WTC11 (cell line): ENCODE measurements at regions not wholly inside any gene's neighbourhood (a gene's known extent, or its start where the extent isn't known, plus 50 kb on each side); places are given as distances from the start of the nearest gene placed in this dataset.

Source experiments
- ATAC-seq: fragments of 200-7000 bp; cut with Tn5 transposase; 2 replicates; pipeline ENCODE4 v1.10.0; 2021; ENCODE audit warnings: mild to moderate bottlenecking, moderate library complexity
- CTCF ChIA-PET: fragments of 300-600 bp; sonication (Branson Sonifier 250); formaldehyde crosslinking; loops from one replicate; lab custom pipeline; 2021; ENCODE audit warnings: antibody characterized with exemption; lab: Charles Lee
- POLR2A ChIA-PET: fragments of 350-600 bp; sonication (Branson Sonifier 250); formaldehyde crosslinking; loops from one replicate; lab custom pipeline; 2021; ENCODE audit warnings: antibody characterized with exemption; lab: Charles Lee
- DNase-seq: peaks from one replicate; pipeline ENCODE4 v3.0.0; 2021; ENCODE audit warnings: low spot score
- H3K27ac Mint-ChIP-seq: 2 replicates; pipeline ENCODE4 v1.8.0; 2021; ENCODE audit warnings: mixed read lengths
- H3K27me3 Mint-ChIP-seq: 2 replicates; pipeline ENCODE4 v1.8.0; 2021; ENCODE audit warnings: low read depth, mild to moderate bottlenecking, moderate library complexity, mixed read lengths
- H3K36me3 Mint-ChIP-seq: 2 replicates; pipeline ENCODE4 v1.8.0; 2021; ENCODE audit warnings: mixed read lengths
- H3K4me1 Mint-ChIP-seq: 2 replicates; pipeline ENCODE4 v1.8.0; 2022; ENCODE audit warnings: mixed read lengths
- H3K4me3 Mint-ChIP-seq: 2 replicates; pipeline ENCODE4 v1.8.0; 2021; ENCODE audit warnings: mild to moderate bottlenecking, moderate library complexity, mixed read lengths
- H3K9me3 Mint-ChIP-seq: 2 replicates; pipeline ENCODE4 v1.8.0; 2021; ENCODE audit warnings: mixed read lengths
- ATF1 ChIP-seq: sonication (generic); formaldehyde crosslinking; IDR thresholded peaks from 2 replicates; pipeline ENCODE4 v1.8.1; 2023; ENCODE audit warnings: mild to moderate bottlenecking, moderate library complexity, missing genetic modification reagents
- E2F5 ChIP-seq: sonication (generic); formaldehyde crosslinking; IDR thresholded peaks from 2 replicates; pipeline ENCODE4 v1.8.1; 2022; ENCODE audit warnings: mild to moderate bottlenecking, moderate library complexity, missing genetic modification reagents
- ESRRA ChIP-seq: sonication (generic); formaldehyde crosslinking; IDR thresholded peaks from 2 replicates; pipeline ENCODE4 v1.8.1; 2022; ENCODE audit warnings: mild to moderate bottlenecking, missing genetic modification reagents, borderline replicate concordance
- IRF2 ChIP-seq: sonication (generic); formaldehyde crosslinking; IDR thresholded peaks from 2 replicates; pipeline ENCODE4 v1.8.0; 2022; ENCODE audit warnings: low read depth, missing genetic modification reagents, borderline replicate concordance
- MXD4 ChIP-seq: fragments of 250-450 bp; sonication (Bioruptor Pico); IDR thresholded peaks from 2 replicates; pipeline ENCODE4 v1.8.0; 2021; ENCODE audit warnings: mild to moderate bottlenecking, moderate library complexity, borderline replicate concordance
- NFE2L1 ChIP-seq: sonication (generic); formaldehyde crosslinking; IDR thresholded peaks from 2 replicates; pipeline ENCODE4 v1.8.1; 2023; ENCODE audit warnings: missing genetic modification reagents
- PREB ChIP-seq: sonication (generic); formaldehyde crosslinking; IDR thresholded peaks from 2 replicates; pipeline ENCODE4 v1.8.1; 2022; ENCODE audit warnings: mild to moderate bottlenecking, missing genetic modification reagents, moderate library complexity, borderline replicate concordance
- SMAD3 ChIP-seq: sonication (generic); formaldehyde crosslinking; IDR thresholded peaks from 2 replicates; pipeline ENCODE4 v1.8.0; 2022; ENCODE audit warnings: missing genetic modification reagents, mild to moderate bottlenecking, borderline replicate concordance
- TP53 ChIP-seq: sonication (generic); formaldehyde crosslinking; IDR thresholded peaks from 2 replicates; pipeline ENCODE4 v1.8.1; 2023; ENCODE audit warnings: mild to moderate bottlenecking, missing genetic modification reagents
- ZNF317 ChIP-seq: sonication (generic); formaldehyde crosslinking; IDR thresholded peaks from 2 replicates; pipeline ENCODE4 v1.8.1; 2023; ENCODE audit warnings: low read depth, mild to moderate bottlenecking, moderate library complexity, missing genetic modification reagents, borderline replicate concordance
- ZNF423 ChIP-seq: fragments of 250-450 bp; sonication (Bioruptor Pico); IDR thresholded peaks from 2 replicates; pipeline ENCODE4 v2.1.2; 2022; ENCODE audit warnings: mild to moderate bottlenecking, moderate library complexity
- TF ChIP-seq, protein P1 (sequence below): fragments of 250-450 bp; sonication (Bioruptor Pico); IDR thresholded peaks from 2 replicates; pipeline ENCODE4 v1.9.0; 2021; ENCODE audit warnings: mild to moderate bottlenecking, borderline replicate concordance
- TF ChIP-seq, protein P2 (sequence below): fragments of 250-450 bp; sonication (Bioruptor Pico); conservative IDR thresholded peaks from 2 replicates; pipeline ENCODE4 v1.9.0; 2021; ENCODE audit warnings: mild to moderate bottlenecking
- TF ChIP-seq, protein P3 (sequence below): fragments of 250-450 bp; sonication (Bioruptor Pico); IDR thresholded peaks from 2 replicates; pipeline ENCODE4 v1.8.0; 2021; ENCODE audit warnings: mild to moderate bottlenecking
- TF ChIP-seq, protein P4 (sequence below): sonication (generic); formaldehyde crosslinking; IDR thresholded peaks from 2 replicates; pipeline ENCODE4 v1.8.0; 2023; ENCODE audit warnings: missing genetic modification reagents, mild to moderate bottlenecking, borderline replicate concordance
- TF ChIP-seq, protein P5 (sequence below): sonication (generic); formaldehyde crosslinking; IDR thresholded peaks from 2 replicates; pipeline ENCODE4 v1.8.1; 2023; ENCODE audit warnings: mild to moderate bottlenecking, missing genetic modification reagents, borderline replicate concordance

DNA sequence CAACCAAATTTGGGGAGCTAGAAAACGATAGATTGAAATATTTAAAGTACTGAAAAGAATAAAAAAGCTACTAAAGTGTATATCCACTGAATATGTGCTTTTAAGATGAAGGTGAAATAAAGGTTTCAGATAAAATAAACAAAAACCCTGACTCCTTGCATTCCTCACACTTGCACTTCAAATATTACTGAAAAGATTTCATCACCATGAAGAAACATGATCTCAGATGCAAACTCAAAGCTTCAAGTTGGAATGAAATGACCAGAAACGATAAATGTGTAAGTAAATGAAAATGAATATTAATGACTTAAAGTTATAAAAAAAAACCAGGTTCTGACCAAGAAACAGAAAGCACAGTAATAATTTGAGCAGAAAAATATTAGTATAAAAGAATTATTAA lies 1246.0 kb upstream of the ACVR2A start (continued):
- no peak for TF ChIP-seq E2F5 (CRISPR knock-in tag)
- TF ChIP-seq TP53 (CRISPR knock-in tag) = no peak
- TF ChIP-seq SMAD3 (CRISPR knock-in tag) = no peak
- TF ChIP-seq, protein P1, sequence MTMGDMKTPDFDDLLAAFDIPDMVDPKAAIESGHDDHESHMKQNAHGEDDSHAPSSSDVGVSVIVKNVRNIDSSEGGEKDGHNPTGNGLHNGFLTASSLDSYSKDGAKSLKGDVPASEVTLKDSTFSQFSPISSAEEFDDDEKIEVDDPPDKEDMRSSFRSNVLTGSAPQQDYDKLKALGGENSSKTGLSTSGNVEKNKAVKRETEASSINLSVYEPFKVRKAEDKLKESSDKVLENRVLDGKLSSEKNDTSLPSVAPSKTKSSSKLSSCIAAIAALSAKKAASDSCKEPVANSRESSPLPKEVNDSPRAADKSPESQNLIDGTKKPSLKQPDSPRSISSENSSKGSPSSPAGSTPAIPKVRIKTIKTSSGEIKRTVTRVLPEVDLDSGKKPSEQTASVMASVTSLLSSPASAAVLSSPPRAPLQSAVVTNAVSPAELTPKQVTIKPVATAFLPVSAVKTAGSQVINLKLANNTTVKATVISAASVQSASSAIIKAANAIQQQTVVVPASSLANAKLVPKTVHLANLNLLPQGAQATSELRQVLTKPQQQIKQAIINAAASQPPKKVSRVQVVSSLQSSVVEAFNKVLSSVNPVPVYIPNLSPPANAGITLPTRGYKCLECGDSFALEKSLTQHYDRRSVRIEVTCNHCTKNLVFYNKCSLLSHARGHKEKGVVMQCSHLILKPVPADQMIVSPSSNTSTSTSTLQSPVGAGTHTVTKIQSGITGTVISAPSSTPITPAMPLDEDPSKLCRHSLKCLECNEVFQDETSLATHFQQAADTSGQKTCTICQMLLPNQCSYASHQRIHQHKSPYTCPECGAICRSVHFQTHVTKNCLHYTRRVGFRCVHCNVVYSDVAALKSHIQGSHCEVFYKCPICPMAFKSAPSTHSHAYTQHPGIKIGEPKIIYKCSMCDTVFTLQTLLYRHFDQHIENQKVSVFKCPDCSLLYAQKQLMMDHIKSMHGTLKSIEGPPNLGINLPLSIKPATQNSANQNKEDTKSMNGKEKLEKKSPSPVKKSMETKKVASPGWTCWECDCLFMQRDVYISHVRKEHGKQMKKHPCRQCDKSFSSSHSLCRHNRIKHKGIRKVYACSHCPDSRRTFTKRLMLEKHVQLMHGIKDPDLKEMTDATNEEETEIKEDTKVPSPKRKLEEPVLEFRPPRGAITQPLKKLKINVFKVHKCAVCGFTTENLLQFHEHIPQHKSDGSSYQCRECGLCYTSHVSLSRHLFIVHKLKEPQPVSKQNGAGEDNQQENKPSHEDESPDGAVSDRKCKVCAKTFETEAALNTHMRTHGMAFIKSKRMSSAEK (CRISPR knock-in tag) = no peak
- TF ChIP-seq ZNF317 = no peak
- TF ChIP-seq ESRRA = no peak

GRCh38 chr2:146597291-146597690 lies 1247.5 kb upstream of the ACVR2A start:
- ATAC-seq (no peak), DNase-seq (no peak)
- H3K4me3 Mint-ChIP-seq = no peak overlapping the region
- H3K4me1 Mint-ChIP-seq = peaks cover 10% of the 10 kb centered on the region
- peaks cover 3% of the 10 kb centered on the region for H3K36me3 Mint-ChIP-seq
- CTCF ChIA-PET = no interaction called here
- no peak overlapping the region for H3K27ac Mint-ChIP-seq
- H3K9me3 Mint-ChIP-seq = peaks cover 24% of the 10 kb centered on the region
- no peaks in the 10 kb centered on the region for H3K27me3 Mint-ChIP-seq
- POLR2A ChIA-PET = no interaction called here
- TF ChIP-seq, protein P2, sequence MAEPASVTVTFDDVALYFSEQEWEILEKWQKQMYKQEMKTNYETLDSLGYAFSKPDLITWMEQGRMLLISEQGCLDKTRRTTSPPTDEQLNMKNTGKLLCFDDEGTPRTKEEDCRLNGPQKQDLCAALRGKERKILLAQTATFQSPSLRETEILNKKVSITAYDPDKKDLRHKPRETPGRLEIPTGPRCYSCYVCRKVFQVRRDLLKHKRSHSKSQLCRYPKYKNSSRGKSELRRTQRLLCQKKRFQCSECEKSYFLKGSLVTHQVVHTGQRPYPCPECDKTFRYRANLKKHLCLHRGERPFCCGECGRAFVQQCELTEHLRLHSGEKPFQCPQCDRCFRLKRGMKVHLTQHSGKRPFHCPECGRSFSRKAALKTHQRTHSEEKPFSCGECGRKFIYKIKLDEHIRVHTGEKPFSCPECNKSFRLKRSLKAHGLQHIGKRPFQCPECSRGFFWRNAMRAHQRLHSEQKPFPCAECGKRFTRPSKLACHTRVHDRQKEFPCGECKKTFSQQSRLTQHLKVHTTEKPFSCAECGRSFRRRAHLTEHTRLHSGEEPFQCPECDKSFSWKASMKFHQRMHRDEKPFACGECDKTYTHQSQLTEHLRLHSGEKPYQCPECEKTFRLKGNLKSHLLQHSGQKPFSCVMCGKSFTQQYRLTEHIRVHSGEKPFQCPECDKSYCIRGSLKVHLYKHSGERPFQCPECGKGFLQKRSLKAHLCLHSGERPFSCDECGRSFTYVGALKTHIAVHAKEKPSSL (CRISPR knock-in tag) = no peak
- no peak for TF ChIP-seq ATF1
- no peak for TF ChIP-seq PREB (CRISPR knock-in tag)
- TF ChIP-seq, protein P3, sequence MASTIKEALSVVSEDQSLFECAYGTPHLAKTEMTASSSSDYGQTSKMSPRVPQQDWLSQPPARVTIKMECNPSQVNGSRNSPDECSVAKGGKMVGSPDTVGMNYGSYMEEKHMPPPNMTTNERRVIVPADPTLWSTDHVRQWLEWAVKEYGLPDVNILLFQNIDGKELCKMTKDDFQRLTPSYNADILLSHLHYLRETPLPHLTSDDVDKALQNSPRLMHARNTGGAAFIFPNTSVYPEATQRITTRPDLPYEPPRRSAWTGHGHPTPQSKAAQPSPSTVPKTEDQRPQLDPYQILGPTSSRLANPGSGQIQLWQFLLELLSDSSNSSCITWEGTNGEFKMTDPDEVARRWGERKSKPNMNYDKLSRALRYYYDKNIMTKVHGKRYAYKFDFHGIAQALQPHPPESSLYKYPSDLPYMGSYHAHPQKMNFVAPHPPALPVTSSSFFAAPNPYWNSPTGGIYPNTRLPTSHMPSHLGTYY = no peak
- no peak for TF ChIP-seq NFE2L1 (CRISPR knock-in tag)
- no peak for TF ChIP-seq MXD4 (CRISPR knock-in tag)
- TF ChIP-seq IRF2 (CRISPR knock-in tag) = no peak
- TF ChIP-seq, protein P4, sequence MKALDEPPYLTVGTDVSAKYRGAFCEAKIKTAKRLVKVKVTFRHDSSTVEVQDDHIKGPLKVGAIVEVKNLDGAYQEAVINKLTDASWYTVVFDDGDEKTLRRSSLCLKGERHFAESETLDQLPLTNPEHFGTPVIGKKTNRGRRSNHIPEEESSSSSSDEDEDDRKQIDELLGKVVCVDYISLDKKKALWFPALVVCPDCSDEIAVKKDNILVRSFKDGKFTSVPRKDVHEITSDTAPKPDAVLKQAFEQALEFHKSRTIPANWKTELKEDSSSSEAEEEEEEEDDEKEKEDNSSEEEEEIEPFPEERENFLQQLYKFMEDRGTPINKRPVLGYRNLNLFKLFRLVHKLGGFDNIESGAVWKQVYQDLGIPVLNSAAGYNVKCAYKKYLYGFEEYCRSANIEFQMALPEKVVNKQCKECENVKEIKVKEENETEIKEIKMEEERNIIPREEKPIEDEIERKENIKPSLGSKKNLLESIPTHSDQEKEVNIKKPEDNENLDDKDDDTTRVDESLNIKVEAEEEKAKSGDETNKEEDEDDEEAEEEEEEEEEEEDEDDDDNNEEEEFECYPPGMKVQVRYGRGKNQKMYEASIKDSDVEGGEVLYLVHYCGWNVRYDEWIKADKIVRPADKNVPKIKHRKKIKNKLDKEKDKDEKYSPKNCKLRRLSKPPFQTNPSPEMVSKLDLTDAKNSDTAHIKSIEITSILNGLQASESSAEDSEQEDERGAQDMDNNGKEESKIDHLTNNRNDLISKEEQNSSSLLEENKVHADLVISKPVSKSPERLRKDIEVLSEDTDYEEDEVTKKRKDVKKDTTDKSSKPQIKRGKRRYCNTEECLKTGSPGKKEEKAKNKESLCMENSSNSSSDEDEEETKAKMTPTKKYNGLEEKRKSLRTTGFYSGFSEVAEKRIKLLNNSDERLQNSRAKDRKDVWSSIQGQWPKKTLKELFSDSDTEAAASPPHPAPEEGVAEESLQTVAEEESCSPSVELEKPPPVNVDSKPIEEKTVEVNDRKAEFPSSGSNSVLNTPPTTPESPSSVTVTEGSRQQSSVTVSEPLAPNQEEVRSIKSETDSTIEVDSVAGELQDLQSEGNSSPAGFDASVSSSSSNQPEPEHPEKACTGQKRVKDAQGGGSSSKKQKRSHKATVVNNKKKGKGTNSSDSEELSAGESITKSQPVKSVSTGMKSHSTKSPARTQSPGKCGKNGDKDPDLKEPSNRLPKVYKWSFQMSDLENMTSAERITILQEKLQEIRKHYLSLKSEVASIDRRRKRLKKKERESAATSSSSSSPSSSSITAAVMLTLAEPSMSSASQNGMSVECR = no peak
- no peak for TF ChIP-seq ESRRA
- TF ChIP-seq, protein P5, sequence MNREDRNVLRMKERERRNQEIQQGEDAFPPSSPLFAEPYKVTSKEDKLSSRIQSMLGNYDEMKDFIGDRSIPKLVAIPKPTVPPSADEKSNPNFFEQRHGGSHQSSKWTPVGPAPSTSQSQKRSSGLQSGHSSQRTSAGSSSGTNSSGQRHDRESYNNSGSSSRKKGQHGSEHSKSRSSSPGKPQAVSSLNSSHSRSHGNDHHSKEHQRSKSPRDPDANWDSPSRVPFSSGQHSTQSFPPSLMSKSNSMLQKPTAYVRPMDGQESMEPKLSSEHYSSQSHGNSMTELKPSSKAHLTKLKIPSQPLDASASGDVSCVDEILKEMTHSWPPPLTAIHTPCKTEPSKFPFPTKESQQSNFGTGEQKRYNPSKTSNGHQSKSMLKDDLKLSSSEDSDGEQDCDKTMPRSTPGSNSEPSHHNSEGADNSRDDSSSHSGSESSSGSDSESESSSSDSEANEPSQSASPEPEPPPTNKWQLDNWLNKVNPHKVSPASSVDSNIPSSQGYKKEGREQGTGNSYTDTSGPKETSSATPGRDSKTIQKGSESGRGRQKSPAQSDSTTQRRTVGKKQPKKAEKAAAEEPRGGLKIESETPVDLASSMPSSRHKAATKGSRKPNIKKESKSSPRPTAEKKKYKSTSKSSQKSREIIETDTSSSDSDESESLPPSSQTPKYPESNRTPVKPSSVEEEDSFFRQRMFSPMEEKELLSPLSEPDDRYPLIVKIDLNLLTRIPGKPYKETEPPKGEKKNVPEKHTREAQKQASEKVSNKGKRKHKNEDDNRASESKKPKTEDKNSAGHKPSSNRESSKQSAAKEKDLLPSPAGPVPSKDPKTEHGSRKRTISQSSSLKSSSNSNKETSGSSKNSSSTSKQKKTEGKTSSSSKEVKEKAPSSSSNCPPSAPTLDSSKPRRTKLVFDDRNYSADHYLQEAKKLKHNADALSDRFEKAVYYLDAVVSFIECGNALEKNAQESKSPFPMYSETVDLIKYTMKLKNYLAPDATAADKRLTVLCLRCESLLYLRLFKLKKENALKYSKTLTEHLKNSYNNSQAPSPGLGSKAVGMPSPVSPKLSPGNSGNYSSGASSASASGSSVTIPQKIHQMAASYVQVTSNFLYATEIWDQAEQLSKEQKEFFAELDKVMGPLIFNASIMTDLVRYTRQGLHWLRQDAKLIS (CRISPR knock-in tag) = no peak
- TF ChIP-seq ZNF423 (CRISPR knock-in tag) = no peak
